Frontal cortex (tissue), 3 donors: ENCODE measurements at regions not wholly inside any gene's neighbourhood (a gene's known extent, or its start where the extent isn't known, plus 50 kb on each side); places are given as distances from the start of the nearest gene placed in this dataset.
"Not testable (repeated sequence)": the region's sequence is repeated elsewhere in the genome, so short reads cannot be mapped to it uniquely, and the experiment has no call there.

Experiments used
- DNase-seq, 2 donors: peaks; one replicate each; pipeline ENCODE4 v3.0.0; 2012; ENCODE audit warnings: low spot score in 2 of 2
- FAIRE-seq: peaks from 2 replicates; lab custom pipeline; 2012; peaks lifted over from hg19 to GRCh38; lab: Jason Lieb, UNC
- donor health status: control.
- donor health status: control.
- donor health status: control.

GRCh38 chr5:89179731-89180130 is 296.7 kb upstream of the MEF2C start:
- DNase-seq (no peak), FAIRE-seq (no peak)

GRCh38 chr5:89178541-89178940 is 295.6 kb upstream of the MEF2C start:
- DNase-seq: no peak
- no peak for FAIRE-seq

- no peak for FAIRE-seq
- DNase-seq: no peak
Observed at GRCh38 chr5:89173528-89173927, 290.5 kb upstream of the MEF2C start.

GRCh38 chr5:89168766-89169165 is 285.8 kb upstream of the MEF2C start:
- FAIRE-seq: no peak
- DNase-seq: no peak

- not testable (repeated sequence) for FAIRE-seq, DNase-seq
Observed at GRCh38 chr5:89164703-89165102, 281.7 kb upstream of the MEF2C start.

- FAIRE-seq (no peak), DNase-seq (no peak)
Observed at GRCh38 chr5:89156226-89156625, 273.2 kb upstream of the MEF2C start.

GRCh38 chr5:89147031-89147430 is 264.0 kb upstream of the MEF2C start:
- no peak for DNase-seq
- no peak for FAIRE-seq

GRCh38 chr5:89137148-89137547 is 254.2 kb upstream of the MEF2C start:
- DNase-seq (no peak), FAIRE-seq (no peak)

- FAIRE-seq: no peak
- DNase-seq: no peak
Observed at GRCh38 chr5:89133975-89134374, 251.0 kb upstream of the MEF2C start.

GRCh38 chr5:89133129-89133528 is 250.1 kb upstream of the MEF2C start:
- no peak for FAIRE-seq
- DNase-seq: no peak

- FAIRE-seq (no peak), DNase-seq (no peak)
Observed at GRCh38 chr5:89130851-89131250, 247.9 kb upstream of the MEF2C start.

GRCh38 chr5:89129941-89130340 is 247.0 kb upstream of the MEF2C start:
- FAIRE-seq (no peak), DNase-seq (no peak)

- no peak for FAIRE-seq
- DNase-seq: no peak
Observed at GRCh38 chr5:89128906-89129625, 246.1 kb upstream of the MEF2C start.

- DNase-seq (no peak), FAIRE-seq (no peak)
Observed at GRCh38 chr5:89128092-89128491, 245.1 kb upstream of the MEF2C start.

GRCh38 chr5:89127191-89127590 is 244.2 kb upstream of the MEF2C start:
- FAIRE-seq: no peak
- DNase-seq: no peak

- FAIRE-seq: no peak
- DNase-seq: no peak
Observed at GRCh38 chr5:89125372-89125771, 242.4 kb upstream of the MEF2C start.

- DNase-seq (no peak), FAIRE-seq (no peak)
Observed at GRCh38 chr5:89123581-89123980, 240.6 kb upstream of the MEF2C start.

- FAIRE-seq: no peak
Observed at GRCh38 chr5:89120719-89121118, 237.7 kb upstream of the MEF2C start.

GRCh38 chr5:89117124-89117644 is 234.2 kb upstream of the MEF2C start:
- no peak for FAIRE-seq
- DNase-seq: no peak

More at GRCh38 chr5:89120719-89121118, 237.7 kb upstream of the MEF2C start:
- no peak for DNase-seq

- DNase-seq: no peak
- FAIRE-seq: no peak
Observed at GRCh38 chr5:89110916-89111646, 228.1 kb upstream of the MEF2C start.

- FAIRE-seq (no peak), DNase-seq (no peak)
Observed at GRCh38 chr5:89106480-89106879, 223.5 kb upstream of the MEF2C start.
